ENCODE measurements at regions not wholly inside any gene's neighbourhood (a gene's known extent, or its start where the extent isn't known, plus 50 kb on each side); places are given as distances from the start of the nearest gene placed in this dataset.
"Not testable (repeated sequence)": the region's sequence is repeated elsewhere in the genome, so short reads cannot be mapped to it uniquely, and the experiment has no call there.

DNA sequence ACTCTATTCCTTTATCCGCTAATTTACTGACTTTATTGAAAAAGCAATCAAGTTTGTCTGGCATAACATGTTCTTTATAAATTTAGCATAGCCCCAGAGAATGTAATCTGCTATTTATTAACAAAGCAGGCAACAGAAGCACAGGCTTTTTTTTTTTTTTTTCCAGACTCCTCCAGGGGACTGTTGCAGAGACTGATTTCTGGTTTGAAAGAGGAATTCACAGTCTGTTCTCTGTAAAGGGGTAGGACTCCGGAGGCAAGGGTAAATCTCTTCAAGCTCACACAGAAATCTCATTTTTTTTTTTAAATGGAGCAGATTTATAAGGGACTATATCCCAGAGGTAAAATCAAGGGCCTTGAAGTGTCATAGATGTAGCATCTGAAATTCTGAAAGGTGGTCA, 1386.5 kb upstream of the CDH8 start:
- no peak for DNase-seq

DNA sequence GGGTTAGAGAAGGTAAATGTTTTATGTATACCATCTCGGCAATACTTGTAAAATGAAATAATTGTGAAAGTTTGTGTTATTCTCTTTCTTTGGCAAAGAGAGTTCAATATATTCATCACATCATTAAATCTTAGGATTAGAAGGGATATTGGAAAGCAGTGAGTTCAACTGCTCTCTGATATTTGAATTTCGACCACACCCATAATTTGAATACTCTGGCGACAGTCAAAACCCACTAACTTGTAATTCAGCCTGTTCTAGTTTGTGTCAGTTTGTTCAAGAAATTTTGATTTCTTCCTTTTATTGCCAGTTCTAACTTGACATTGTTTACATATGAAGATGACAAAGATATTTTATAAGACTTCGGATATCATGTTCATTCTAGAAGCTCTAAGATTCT, 1380.5 kb upstream of the CDH8 start:
- DNase-seq: no peak

DNA sequence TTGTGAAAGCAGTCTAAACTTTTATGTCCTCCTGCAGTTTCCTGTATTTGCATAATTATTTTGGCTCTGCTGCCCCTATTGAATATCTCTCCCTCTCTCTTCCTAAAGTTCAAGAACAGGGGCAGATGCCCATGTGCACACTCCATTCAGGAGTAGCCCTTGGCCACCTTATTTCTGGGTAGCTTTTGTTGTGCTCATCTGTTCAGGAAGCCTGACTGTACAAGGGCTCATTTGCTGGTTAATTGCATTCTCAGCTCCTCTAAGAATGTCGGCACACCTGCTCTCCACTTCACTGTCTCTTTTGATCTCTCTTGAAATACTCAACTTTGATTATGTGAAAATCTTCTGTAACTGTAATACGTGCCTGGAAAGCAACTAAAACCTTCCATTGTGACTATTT, 1378.8 kb upstream of the CDH8 start:
- DNase-seq: no peak

DNA sequence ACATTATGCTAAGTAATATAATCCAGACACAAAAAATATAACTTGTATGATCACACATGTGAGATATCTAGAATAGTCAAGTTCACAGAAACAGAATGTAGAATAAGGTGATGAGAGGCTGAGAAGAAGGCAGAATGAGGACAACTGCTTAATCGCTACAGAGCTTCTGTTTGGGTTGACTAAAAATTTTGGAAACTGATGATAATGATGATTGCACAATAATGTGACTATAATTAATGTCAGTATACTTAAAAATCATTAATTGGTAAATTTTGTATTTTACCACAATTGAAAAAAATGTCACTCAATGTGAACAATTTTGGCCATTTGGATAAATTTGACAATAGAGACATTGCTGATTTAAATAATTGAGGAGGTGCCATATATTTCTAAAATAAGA, 1374.4 kb upstream of the CDH8 start:
- DNase-seq: no peak

DNA sequence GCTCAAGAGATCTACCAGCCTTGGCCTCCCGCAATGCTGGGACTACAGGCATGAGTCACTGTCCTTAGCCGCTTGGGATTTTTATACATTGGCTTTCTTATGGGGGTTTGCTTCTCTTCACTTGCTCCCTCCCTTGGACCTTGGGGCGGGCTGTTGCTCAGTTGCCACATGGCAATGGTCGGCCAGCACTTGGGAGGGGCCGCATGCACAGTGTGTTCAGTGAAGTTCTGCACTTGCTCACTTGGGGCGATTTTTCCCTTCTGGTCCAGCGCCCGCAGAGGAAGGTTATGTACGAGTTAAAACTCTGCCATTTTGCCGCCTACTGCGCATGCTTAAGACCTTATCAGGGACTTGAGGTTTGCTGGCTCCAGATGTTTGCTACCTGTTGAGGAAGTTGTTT, 1367.6 kb upstream of the CDH8 start:
- DNase-seq: no peak

DNA sequence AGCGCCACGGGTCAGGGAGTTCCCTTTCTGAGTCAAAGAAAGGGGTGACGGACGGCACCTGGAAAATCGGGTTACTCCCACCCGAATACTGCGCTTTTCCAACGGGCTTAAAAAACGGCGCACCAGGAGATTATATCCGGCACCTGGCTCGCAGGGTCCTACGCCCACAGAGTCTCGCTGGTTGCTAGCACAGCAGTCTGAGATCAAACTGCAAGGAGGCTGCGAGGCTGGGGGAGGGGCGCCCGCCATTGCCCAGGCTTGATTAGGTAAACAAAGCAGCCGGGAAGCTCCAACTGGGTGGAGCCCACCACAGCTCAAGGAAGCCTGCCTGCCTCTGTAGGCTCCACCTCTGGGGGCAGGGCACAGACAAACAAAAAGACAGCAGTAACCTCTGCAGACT, 1352.0 kb upstream of the CDH8 start:
- not testable (repeated sequence) for DNase-seq

DNA sequence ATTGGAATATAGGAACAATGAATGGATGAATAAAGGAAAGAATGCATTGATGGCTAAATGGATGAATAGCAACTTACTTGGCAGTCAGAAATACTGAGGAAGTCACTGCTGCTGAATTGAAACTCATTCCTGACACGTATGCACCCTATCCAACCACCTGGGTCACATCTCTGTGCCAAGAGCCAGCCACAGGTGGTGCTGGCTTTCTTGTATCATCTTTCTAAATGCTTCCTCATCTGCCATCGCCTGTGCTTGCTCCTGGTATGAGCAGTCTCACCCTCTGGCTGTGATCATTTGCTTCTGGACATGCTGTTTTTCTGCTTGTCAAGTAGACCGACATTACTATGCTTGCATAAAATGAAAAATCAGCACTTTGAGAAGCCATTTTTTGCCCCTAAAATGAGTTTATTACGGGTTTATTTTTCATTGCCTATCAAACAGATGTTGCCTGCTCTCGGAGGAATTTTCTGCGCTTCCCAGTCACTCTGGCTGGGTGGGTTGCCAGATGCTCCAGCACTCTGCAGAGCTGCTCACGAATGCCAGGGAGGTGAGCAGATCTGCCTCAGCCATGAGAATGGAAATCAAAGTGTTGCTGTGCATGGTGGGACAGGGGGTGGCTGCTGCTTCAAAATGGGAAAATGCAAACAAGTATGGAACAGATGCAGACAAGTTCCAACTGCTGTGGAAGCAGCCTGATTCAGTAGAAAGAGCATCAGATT, 1349.6 kb upstream of the CDH8 start:
- no peak for DNase-seq

DNA sequence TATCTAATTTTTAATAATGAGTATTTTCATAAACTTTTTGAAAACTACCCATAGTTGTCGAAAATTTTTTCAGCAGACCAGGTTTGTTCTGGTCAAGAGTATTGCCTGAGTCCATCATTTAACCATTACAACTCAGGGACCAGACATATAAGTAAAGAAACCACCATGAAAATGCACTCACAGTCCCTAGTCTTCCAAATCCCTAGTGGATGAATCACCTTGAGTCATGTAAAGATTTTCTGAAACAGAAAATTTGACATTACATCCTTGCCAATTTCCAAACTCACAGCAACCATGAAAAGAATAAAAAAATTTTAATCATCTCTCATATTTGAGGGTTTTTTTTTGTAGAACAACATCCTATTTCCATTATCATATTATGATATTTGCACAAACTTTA, 1337.5 kb upstream of the CDH8 start:
- DNase-seq: no peak

DNA sequence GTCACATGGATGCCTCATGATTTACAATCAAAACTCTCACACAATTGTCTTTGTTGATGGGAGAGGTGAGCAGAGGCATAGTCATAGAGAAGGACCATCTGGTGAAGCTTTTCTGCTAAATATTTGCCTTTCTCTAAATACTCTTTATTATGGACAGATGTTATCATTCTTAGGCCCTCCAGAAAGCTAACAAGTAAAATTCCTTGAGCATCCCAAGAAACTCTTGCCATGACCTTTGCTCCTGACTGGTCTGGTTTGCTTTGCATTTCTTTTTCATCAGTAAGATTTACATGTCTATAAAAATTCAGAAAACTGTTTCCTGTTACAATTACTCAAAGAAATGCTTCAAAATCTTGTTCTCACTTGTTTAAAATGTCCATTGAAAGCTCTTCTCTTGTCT, 1336.6 kb upstream of the CDH8 start:
- no peak for DNase-seq

DNA sequence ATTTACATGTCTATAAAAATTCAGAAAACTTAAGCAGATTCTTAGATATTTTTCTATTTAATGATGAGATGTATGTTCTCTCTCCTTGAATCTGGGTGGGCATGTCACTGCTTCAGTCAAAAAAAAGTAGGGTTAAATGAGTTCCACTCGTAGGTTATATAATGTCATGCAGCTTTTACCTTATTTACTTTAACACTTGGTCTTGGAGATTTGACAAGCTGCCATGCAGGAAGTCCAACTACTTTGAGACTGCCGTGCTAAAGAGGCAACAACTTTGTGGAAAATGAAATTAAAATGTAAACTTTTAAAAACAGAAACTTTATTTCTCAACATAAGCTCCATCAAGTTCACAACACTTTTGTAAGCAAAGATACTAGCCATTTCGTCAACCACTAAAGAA, 1336.0 kb upstream of the CDH8 start:
- DNase-seq: no peak

DNA sequence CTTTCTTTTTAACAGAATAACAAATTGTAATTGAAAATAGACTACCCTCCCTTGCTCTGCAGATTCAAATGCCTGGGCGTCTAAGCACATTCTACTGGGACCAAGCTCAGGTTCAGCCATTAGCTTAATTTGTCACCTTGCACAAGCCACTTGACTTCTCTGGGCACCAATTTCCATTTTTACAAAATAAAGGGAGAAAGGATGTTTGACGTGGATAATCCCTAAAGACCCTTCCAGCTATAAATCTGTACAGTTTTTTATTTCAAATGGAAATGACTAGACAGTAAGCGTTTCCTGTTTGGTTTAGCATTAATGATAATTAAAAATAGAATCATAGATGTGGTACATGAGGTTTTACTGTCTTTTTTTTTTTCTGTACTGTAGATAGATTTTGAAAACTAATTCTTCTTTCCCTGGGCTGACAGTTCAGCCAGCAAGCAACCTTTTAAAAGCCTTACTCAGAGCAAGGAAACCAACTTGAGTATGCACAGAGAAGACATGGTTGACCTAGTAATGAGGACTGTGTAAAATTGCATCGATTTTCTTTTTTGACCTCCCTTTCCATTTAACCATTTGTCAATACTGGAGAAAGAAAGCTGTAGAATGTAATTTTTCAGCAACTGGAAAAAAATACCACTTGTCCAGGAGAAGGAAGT, 1329.5 kb upstream of the CDH8 start:
- no peak for DNase-seq

DNA sequence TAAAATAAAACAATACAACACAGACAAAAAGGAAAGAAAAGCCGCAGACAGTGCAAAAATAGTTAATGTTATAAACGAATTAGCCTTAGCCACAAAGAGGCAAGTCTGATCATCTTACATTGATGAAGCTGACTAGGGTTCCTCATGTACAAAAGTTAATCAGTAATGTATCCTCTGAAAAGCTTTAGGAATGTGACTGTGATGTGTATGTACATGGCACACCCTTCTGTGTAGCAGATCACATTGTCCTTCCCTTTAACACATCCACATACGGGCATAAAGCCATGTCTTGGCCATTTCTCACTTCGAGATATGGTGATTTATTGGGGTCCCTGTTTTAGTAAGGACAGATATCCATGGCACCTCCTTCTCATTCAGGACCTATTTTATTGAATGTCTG, 1327.5 kb upstream of the CDH8 start:
- no peak for DNase-seq

DNA sequence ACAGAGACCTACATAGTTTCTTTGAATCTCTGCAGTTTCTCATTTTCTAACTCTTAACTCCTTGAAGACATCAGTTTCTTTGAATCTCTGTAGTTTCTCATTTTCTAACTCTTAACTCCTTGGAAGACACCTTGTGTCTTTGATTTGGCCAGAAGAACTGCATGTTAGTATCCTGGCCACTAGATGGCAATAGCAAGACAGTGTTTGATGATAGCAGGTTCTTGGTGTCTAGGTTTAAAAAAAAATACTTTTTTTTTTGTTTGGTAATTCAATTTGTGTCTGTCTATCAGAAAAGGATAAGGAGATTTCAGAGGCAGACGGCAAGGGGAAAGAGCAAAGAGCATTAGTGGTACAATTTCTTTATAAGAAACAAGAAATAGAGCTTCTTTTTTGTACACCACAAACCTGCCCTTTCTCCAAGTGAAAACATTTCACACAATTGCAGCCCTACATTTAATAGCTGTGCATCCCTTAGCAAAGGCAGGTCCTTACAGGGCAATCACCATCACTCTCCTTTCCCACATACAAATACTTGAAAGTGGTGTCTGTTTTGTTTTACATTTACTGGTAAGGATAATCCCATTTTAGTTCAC, 1324.9 kb upstream of the CDH8 start:
- DNase-seq: no peak

DNA sequence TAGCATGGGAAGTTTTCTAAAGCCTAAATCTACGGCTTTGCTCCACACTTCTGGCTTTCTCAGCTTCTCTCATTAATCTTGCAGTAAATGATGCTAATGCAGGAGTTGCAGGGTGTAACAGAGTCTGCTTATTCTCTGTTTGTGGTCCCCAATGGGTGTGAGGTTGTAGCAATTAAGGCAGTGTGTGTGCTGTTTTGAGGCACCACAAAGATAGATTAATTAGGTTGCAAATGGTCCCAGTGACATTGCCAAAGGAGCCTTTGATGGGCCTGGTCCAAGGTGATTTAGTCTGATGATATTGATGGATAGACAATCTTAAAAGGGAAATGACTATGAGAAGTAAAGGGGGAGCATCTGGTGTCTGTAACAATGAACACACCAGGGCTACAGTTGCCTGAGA, 1313.7 kb upstream of the CDH8 start:
- DNase-seq: no peak

DNA sequence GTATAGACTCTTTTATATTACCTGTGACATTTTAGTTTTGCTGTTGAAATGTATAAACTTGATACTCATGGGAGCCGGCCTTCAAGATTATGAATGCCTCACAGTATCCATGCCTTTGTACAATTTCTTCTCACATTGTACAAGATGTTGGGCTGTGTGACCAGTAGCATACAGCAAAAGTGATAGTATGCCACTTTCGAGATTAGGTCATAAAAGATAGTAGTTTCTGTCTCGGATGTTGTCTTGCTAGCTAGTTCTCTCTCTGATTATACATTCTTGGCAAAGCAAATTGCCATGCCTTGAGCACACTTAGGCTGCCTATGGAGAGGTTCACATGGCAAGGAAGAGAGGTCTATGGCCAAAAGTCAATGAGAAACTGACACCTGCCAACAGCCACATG, 1309.8 kb upstream of the CDH8 start:
- no peak for DNase-seq

DNA sequence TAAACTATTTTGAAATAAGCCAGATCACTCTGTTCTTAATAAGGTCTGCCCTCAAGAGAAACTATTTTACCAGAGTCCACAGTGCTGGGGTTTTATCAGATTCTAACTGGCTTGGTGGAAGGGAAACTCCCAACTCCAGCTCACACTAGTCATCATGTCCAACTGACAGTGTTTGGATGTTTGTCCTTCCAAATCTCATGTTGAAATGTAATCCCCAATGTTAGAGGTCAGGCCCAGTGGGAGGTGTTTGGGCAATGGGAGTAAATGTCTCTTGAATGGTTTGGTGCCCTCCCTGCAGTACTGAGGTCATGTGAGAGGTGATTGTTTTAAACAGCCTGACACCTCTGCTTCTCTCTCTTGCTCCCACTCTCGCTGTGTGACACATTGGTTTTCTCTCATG, 1301.0 kb upstream of the CDH8 start:
- DNase-seq: no peak

DNA sequence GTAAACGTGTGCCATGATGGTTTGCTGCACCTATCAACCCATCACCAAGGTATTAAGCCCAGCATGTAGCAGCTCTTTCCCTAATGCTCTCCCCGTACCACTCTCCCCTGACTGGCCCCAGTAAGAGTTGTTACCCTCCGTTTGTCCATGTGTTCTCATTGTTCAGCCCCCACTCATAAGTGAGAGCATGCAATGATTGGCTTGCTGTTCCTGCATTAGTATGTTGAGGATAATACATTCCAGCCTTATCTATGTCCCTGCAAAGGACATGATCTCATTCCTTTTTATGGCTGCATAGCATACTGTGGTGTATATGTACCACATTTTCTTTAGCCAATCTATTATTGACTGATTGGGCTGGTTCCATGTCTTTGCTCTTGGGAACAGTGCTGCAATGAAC, 1294.9 kb upstream of the CDH8 start:
- no peak for DNase-seq

DNA sequence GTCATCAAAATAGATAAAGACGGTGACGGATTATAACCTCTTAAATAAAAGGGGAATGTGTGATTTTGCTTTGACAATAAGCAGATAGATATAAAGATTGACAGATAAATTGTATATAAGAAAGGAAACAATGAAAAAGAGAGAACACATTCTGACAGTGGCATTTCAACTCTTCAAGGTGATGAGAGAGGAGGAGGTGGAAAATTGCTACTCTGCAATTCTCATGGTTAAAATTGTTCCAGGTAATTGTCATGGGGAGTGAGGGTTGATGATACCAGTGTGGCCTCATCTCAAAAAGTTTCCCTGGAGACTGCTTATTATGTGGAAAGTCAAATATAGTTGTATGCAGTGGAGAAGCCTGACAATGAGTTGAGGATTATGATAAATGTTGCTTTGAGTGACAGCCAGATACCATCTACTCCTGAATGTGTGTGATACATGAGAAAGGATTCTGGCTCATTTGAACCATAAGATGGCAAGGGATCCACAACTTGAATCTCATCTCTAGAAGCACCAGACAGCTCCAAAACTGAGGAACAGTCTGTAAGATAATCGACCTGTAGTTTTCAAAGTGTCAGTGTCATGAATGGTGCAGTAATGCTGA, 1290.6 kb upstream of the CDH8 start:
- no peak for DNase-seq

DNA sequence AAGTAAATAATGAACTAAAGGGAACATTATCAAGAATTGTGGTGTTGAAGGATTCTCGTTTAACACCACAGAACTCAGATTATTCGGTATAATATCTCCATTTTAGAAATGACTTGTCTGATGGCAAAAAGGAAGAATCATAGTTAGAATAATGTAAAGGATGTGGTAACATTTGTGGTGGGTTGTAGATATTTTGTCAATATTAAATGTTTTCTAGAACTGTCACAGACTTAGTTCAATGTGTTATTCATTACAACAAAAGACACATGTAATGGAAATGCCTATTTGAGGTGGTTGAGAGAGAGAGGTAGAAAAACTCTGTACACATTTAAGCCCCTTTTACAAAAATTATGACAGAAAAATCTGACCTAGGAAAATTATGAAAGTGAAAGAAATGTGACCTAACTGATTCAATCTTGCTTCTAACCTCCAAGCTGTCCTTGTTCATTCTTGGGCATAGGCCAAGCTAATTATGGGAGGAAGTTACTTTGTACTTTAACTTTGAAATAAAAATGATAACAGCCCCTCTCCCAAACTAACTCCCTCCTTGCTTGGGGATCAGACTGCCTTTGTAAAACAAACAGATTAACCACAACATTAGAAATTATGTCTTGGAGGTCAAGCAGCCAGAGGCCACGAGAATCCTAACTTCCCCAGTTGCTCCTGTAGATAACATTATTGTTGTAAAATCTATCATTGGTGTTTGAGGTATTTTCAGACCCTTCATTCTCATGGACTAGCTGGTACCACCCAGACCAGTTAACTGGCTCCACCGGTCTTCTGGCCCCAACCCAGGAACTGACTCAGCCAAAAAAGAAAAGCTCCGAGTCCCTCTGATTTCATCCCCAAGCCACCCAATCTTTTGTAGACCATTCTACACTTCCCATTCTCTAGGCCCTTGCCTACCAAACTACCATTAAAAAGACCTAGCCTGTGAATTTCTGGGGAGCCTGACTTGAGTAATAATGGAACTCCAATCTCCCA, 1287.8 kb upstream of the CDH8 start:
- DNase-seq: no peak

DNA sequence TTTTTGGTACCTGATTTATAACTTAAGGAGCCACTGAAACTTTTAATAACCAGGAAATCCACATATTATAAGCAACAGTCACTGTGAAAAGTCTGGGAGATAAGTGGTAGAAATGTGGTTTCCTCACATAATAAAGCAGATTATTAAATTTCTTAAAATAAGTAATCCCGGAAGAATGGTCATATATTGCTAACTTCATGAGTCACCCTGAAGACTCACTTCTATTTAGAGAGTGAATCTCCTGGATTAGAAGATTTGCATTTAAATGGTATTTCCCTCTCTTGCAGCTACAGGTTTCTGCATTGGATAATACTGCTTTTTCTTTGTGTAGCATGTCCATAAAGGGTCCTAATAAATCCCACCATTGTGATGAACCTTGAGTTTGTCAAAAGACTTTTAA, 1286.8 kb upstream of the CDH8 start:
- DNase-seq: no peak

DNA sequence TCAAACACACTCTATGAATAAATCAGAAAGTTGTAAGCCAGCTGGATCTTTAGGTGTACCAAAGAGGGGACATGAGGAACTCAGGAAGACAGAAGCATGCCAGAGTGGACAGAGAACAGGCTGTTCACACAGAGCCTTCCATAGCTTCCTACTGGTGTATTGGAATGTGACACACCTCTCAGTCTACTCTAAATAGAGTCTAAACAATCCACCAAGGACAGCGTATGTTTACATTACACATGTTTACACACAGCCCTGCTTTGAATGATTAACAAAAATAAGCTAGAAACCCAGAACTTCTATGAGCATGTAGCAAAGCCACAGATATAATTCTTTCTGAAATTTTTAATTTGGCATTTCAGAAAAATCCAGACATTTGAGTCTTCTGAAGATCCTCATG, 1279.0 kb upstream of the CDH8 start:
- no peak for DNase-seq

DNA sequence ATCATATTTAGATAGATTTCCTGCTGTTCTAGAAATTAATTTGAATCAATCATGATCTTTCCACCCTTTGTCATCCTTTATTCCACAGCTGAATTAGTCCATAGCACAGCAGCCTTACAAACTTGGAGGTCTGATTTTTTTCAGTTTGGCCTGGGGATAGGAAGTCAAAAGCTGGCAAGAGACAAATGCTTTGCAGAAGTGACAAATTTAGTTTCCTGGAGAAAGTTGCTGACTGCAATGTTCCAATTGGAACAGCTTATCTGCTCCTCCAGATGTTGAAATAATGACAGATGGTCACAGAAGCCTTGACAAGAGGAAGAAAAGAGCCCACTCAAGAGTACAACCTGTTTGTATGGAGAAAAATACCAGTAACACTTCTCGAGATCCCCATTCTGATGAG, 1276.1 kb upstream of the CDH8 start:
- no peak for DNase-seq

DNA sequence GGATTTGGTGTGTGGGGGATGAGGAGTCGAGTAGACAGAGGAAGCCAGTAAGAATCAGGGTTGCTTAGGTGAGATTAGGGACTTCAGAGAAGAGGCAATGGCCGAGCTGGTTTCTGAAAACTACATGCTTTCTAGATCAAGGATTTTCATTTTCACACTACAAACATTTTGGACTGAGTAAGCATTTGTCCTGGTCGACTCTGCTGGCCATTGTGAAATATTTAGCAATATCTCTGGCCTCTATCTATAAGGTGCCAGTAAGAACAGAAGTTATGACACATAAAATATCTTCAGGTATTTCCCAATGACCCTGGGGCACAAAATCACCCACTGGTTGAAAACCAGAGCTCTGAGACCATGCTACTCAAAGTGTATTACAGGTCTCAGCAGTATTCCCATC, 1275.1 kb upstream of the CDH8 start:
- DNase-seq: no peak
